Tibial artery (tissue), 4 donors: ENCODE measurements at regions not wholly inside any gene's neighbourhood (a gene's known extent, or its start where the extent isn't known, plus 50 kb on each side); places are given as distances from the start of the nearest gene placed in this dataset.
"Not testable (repeated sequence)": the region's sequence is repeated elsewhere in the genome, so short reads cannot be mapped to it uniquely, and the experiment has no call there.

ENCODE experiments used
- DNase-seq, 2 donors: peaks; one replicate each; pipeline ENCODE4 v3.0.0-alpha.2; 2019
- H3K27ac ChIP-seq, 2 donors: fragments of 200-600 bp; sonication (generic) in 1 of 2; 1 replicate in 1 of 2; 2 replicates in 1 of 2; pipeline ENCODE4 v1.5.1; 2018 to 2019; ENCODE audit warnings: mild to moderate bottlenecking in 1 of 2
- H3K27me3 ChIP-seq, 2 donors: fragments of 200-600 bp; sonication (generic) in 1 of 2; one replicate each; pipeline versions ENCODE4 v1.5.1 to v1.6.0; 2016 to 2019
- H3K36me3 ChIP-seq, 3 donors: fragments of 200-600 bp; sonication (generic) in 2 of 3; one replicate each; pipeline ENCODE4 v1.5.1; 2016 to 2019; ENCODE audit warnings: mild to moderate bottlenecking in 2 of 3
- H3K4me1 ChIP-seq, 4 donors: fragments of 200-600 bp; sonication (generic) in 2 of 4; 1 replicate in 3 of 4; 2 replicates in 1 of 4; pipeline ENCODE4 v1.5.1; 2016 to 2019
- H3K4me3 ChIP-seq, 2 donors: fragments of 200-600 bp; sonication (generic) in 1 of 2; 1 replicate in 1 of 2; 2 replicates in 1 of 2; pipeline ENCODE4 v1.5.1; 2018 to 2019; ENCODE audit warnings: mild to moderate bottlenecking in 2 of 2
- H3K9me3 ChIP-seq, 3 donors: fragments of 200-600 bp; sonication (generic) in 1 of 3; one replicate each; pipeline ENCODE4 v1.5.1; 2016 to 2019
- CTCF ChIP-seq, 2 experiments: fragments of 200-600 bp in 1 of 2; fragments of 450-650 bp in 1 of 2; IDR thresholded peaks; one replicate each; pipeline ENCODE4 v1.5.1; 2017 to 2019; ENCODE audit warnings: antibody characterized with exemption in 2 of 2, mild to moderate bottlenecking in 1 of 2, moderate library complexity in 1 of 2
- intact Hi-C: fragments of 100-400 bp; cut with DNase I; formaldehyde crosslinking; loops from one replicate; pipeline ENCODE4 v1.15.0; 2023; ENCODE audit warnings: low total_unique reads

DNA sequence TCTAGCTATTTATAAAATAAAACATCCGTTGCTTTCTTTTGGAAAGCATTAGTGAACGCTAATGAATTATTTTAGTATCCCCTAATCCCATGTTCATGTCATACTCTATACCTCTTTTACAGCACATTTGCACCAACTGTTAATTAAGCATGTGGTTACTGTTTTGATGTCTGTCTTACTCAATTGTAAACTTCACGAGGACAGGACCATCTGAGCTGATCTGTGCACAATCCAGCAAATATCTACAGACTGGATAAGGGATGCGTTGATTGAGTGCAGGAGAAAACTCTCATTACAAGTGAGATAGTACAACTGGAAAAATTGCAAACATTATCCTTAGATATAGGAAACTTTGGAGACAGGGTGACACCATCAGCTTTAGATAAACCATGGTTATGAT, 201.1 kb downstream of the PCDH20 start:
- H3K4me3 ChIP-seq: no peak overlapping the region
- intact Hi-C loops: no loop called here
- TF ChIP-seq CTCF (IDR thresholded peaks at IDR 0.05): no peak

DNA sequence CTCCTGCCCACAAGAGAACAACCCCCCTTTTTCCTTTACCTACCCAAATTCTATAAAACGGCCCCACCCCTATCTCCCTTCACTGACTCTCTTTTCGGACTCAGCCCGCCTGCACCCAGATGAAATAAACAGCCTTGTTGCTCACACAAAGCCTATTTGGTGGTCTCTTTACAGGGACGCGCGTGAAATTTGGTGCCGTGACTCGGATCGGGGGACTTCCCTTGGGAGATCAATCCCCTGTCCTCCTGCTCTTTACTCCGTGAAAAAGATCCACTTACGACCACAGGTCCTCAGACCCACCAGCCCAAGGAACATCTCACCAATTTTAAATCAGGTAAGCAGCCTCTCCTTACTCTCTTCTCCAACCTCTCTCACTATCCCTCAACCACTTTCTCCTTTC, 209.8 kb downstream of the PCDH20 start:
- H3K27ac ChIP-seq: not testable (repeated sequence)

More for the DNA sequence above, 201.1 kb downstream of the PCDH20 start:
- H3K4me1 ChIP-seq: no peaks in the 10 kb centered on the region
- no peaks in the 10 kb centered on the region for H3K36me3 ChIP-seq
- H3K27me3 ChIP-seq: no peaks in the 10 kb centered on the region
- H3K27ac ChIP-seq: no peak overlapping the region
- no peaks in the 10 kb centered on the region for H3K9me3 ChIP-seq
- DNase-seq: no peak

DNA sequence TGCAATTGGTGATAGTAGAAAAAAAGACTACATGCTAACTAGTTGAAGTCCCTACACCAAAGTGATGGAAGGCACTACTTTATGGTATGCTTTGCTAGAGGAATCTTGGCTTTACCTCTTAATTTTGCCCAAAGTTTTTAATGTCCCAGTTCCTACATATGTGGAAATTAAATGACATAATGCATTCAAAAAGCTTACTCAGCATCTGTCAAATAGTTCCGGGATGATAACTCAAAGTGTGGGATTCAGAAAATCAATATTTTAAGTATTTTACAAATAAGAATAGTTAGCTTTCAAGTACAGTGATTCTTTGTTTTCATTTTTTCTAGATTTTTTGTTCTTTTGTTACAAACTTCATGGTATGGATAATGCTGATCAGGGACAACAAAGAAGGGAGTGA, 211.6 kb downstream of the PCDH20 start:
- H3K9me3 ChIP-seq: no peaks in the 10 kb centered on the region
- no peak overlapping the region for H3K4me3 ChIP-seq
- H3K36me3 ChIP-seq: no peaks in the 10 kb centered on the region
- H3K27me3 ChIP-seq: no peaks in the 10 kb centered on the region
- intact Hi-C loops: no loop called here
- H3K27ac ChIP-seq: no peak overlapping the region
- DNase-seq: no peak
- no peaks in the 10 kb centered on the region for H3K4me1 ChIP-seq
- no peak for TF ChIP-seq CTCF (IDR thresholded peaks at IDR 0.05)

More for the DNA sequence above, 209.8 kb downstream of the PCDH20 start:
- H3K9me3 ChIP-seq, H3K4me1 ChIP-seq, DNase-seq, H3K4me3 ChIP-seq, intact Hi-C loops, H3K27me3 ChIP-seq, H3K36me3 ChIP-seq: not testable (repeated sequence)

DNA sequence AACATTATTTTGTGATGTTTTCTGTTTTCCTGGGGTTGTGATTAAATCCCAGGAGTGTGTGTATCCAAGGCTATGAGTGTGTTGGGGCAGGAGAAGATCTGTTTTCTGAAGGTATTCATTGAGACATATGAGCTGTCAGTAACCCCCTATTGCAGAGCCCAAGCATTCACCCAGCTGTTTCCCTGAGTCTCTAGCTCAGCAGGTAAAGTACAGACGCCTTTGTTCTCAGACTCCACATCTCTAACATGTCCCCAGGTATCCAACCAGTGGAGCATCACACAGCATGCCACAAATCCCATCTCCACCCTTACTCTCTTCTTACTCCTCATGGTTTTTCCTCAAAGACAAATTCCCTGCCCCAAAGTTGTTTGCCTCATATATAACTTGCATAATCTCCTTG, 213.6 kb downstream of the PCDH20 start:
- no peaks in the 10 kb centered on the region for H3K4me1 ChIP-seq
- no peaks in the 10 kb centered on the region for H3K36me3 ChIP-seq
- H3K27ac ChIP-seq: no peak overlapping the region
- TF ChIP-seq CTCF (IDR thresholded peaks at IDR 0.05): no peak
- no peak overlapping the region for H3K4me3 ChIP-seq
- H3K9me3 ChIP-seq: no peaks in the 10 kb centered on the region
- intact Hi-C loops: no loop called here
- DNase-seq: no peak
- no peaks in the 10 kb centered on the region for H3K27me3 ChIP-seq

DNA sequence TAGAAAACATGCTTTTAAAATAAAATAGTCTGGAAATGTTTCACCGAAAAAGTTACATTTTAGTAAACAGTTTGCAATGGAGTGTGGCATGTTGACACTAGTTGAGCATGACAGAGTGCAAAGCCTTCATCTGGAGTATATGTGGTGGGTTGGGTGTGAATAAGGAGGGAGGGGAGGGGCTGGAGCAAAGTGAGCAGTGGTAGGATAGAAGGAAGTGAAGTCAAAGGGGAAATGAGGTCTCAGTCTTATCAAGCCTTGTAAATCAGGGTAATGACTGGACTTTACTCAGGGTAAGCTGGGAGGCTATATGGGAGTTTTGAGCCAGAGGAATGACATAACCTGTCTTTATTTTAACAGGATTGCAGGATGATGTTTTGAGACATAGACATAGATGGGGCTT, 222.8 kb downstream of the PCDH20 start:
- Histone ChIP-seq H3K4me1 (no peaks in the 10 kb centered on the region), H3K36me3 (no peaks in the 10 kb centered on the region), H3K4me3 (no peak overlapping the region), H3K27me3 (no peaks in the 10 kb centered on the region), H3K9me3 (no peaks in the 10 kb centered on the region), H3K27ac (no peak overlapping the region)
- DNase-seq: no peak
- no peak for TF ChIP-seq CTCF (IDR thresholded peaks at IDR 0.05)
- intact Hi-C loops: no loop called here

GRCh38 chr13:61188057-61188456, 227.6 kb downstream of the PCDH20 start:
- no peaks in the 10 kb centered on the region for H3K27me3 ChIP-seq
- no peak for TF ChIP-seq CTCF (IDR thresholded peaks at IDR 0.05)
- no peaks in the 10 kb centered on the region for H3K9me3 ChIP-seq
- no peaks in the 10 kb centered on the region for H3K36me3 ChIP-seq
- H3K27ac ChIP-seq: no peak overlapping the region
- H3K4me1 ChIP-seq: no peaks in the 10 kb centered on the region
- H3K4me3 ChIP-seq: no peak overlapping the region
- no peak for DNase-seq
- intact Hi-C loops: no loop called here
